ENCODE measurements at regions not wholly inside any gene's neighbourhood (a gene's known extent, or its start where the extent isn't known, plus 50 kb on each side); places are given as distances from the start of the nearest gene placed in this dataset.

DNA sequence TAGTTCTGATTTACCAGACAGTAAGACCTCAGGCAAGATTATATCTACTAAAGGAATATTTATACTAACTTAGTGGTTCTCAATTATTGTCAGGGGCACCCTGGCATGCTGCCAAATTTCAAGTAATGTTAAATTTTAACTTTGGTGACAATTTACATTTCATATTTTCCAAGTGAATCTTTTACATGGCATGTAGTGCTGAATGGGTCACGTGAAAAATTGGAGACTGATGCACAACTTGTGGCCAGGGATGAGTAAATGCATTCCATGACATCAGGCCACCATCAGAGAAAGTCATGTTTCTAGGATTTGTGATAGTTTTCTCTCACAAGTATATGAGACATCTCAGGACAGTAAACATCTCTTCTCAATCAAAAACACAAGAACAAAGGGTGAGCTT, 202.6 kb upstream of the SOX21 start:
- no peak overlapping the region for H2AFZ ChIP-seq (ENCODE audit: low read length)
- no peak overlapping the region for H2BK5ac ChIP-seq (ENCODE audit: insufficient read length, low read length)
- no peaks in the 10 kb centered on the region for H3K36me3 Mint-ChIP-seq (ENCODE audit: insufficient read depth in 1 of 3, low read depth in 3 of 3)
- no peak overlapping the region for H3K18ac ChIP-seq (ENCODE audit: insufficient read length, low read depth, low read length)
- H3K27me3 ChIP-seq (ENCODE audit: insufficient read depth, low read length) = no peaks in the 10 kb centered on the region
- no peak overlapping the region for H2BK120ac ChIP-seq (ENCODE audit: low read depth, low read length, poor library complexity, severe bottlenecking)
- no peak overlapping the region for H2BK15ac ChIP-seq (ENCODE audit: low read depth, low read length)
- no peak overlapping the region for H3K4me3 Mint-ChIP-seq
- H3K14ac ChIP-seq (ENCODE audit: insufficient read depth, low read length) = no peak overlapping the region
- H3K4me1 ChIP-seq (ENCODE audit: insufficient read depth, low read length) = no peaks in the 10 kb centered on the region
- no peak overlapping the region for H2BK12ac ChIP-seq (ENCODE audit: insufficient read length, low read depth, low read length)
- H3K79me2 ChIP-seq (ENCODE audit: insufficient read depth, low read length) = no peaks in the 10 kb centered on the region
- no peak overlapping the region for H3K27ac ChIP-seq (ENCODE audit: insufficient read length, low read depth, low read length)
- no peak overlapping the region for H4K91ac ChIP-seq (ENCODE audit: insufficient read length, low read depth, low read length)
- no peak for DNase-seq
- H3T11ph ChIP-seq (ENCODE audit: low read length) = no peak overlapping the region
- H4K8ac ChIP-seq (replicated peaks; ENCODE audit: insufficient read length, low read depth, low read length) = no peak overlapping the region
- TF ChIP-seq, protein P1, sequence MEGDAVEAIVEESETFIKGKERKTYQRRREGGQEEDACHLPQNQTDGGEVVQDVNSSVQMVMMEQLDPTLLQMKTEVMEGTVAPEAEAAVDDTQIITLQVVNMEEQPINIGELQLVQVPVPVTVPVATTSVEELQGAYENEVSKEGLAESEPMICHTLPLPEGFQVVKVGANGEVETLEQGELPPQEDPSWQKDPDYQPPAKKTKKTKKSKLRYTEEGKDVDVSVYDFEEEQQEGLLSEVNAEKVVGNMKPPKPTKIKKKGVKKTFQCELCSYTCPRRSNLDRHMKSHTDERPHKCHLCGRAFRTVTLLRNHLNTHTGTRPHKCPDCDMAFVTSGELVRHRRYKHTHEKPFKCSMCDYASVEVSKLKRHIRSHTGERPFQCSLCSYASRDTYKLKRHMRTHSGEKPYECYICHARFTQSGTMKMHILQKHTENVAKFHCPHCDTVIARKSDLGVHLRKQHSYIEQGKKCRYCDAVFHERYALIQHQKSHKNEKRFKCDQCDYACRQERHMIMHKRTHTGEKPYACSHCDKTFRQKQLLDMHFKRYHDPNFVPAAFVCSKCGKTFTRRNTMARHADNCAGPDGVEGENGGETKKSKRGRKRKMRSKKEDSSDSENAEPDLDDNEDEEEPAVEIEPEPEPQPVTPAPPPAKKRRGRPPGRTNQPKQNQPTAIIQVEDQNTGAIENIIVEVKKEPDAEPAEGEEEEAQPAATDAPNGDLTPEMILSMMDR (conservative IDR thresholded peaks at IDR 0.05) = no peak
- no peaks in the 10 kb centered on the region for H3K9me3 ChIP-seq (ENCODE audit: control insufficient read depth, low read depth, low read length)
- no peak overlapping the region for H2BK20ac ChIP-seq (ENCODE audit: low read depth, low read length, poor library complexity, severe bottlenecking)
- peaks cover 7% of the 10 kb centered on the region in 2 experiments for H3K4me1 Mint-ChIP-seq
- H3K9ac ChIP-seq (ENCODE audit: extremely low read depth, insufficient read length, low read length) = no peak overlapping the region
- H3K27me3 Mint-ChIP-seq (ENCODE audit: low read depth) = 0 out of 2 replicates have a peak, but pooled peaks cover 2% of the 10 kb centered on the region
- no CpG with 5 or more reads among the region's 1 CpG for WGBS (ENCODE audit: extremely low coverage, insufficient read length, low lambda C conversion rate)
- H3K9me3 Mint-ChIP-seq = no peaks in the 10 kb centered on the region
- no peaks in the 10 kb centered on the region for H4K20me1 ChIP-seq (ENCODE audit: control insufficient read depth, insufficient read depth, insufficient read length)
- H3K23ac ChIP-seq (ENCODE audit: insufficient read length, low read depth, low read length) = no peak overlapping the region
- no peak overlapping the region for H3K4me2 ChIP-seq (ENCODE audit: insufficient read depth, insufficient read length, low read length)
- H3K56ac ChIP-seq (ENCODE audit: insufficient read length, low read depth, low read length) = no peak overlapping the region
- H4K5ac ChIP-seq (ENCODE audit: insufficient read length, low read depth, low read length) = no peak overlapping the region
- no peaks in the 10 kb centered on the region for H3K23me2 ChIP-seq (ENCODE audit: insufficient read length, low read depth, low read length, poor library complexity, severe bottlenecking)
- no peak overlapping the region for H3K4ac ChIP-seq (ENCODE audit: low read depth, low read length)
- H2AK5ac ChIP-seq (ENCODE audit: insufficient read length, low read length) = no peak overlapping the region
- H3K27ac Mint-ChIP-seq = no peak overlapping the region
- no peaks in the 10 kb centered on the region for H3K79me1 ChIP-seq (ENCODE audit: insufficient read depth, low read depth, low read length, poor library complexity, severe bottlenecking)

Measured in H9 (cell line).